GM12873 (cell line): ENCODE measurements at regions not wholly inside any gene's neighbourhood (a gene's known extent, or its start where the extent isn't known, plus 50 kb on each side); places are given as distances from the start of the nearest gene placed in this dataset.

Experiments
- CTCF ChIP-seq: IDR thresholded peaks from 2 replicates; pipeline ENCODE4 v1.5.1; 2012; ENCODE audit warnings: low read depth, mild to moderate bottlenecking, moderate library complexity, low read length, control low read depth; ENCODE audit not compliant: insufficient read depth; ENCODE audit errors: missing control alignments

DNA sequence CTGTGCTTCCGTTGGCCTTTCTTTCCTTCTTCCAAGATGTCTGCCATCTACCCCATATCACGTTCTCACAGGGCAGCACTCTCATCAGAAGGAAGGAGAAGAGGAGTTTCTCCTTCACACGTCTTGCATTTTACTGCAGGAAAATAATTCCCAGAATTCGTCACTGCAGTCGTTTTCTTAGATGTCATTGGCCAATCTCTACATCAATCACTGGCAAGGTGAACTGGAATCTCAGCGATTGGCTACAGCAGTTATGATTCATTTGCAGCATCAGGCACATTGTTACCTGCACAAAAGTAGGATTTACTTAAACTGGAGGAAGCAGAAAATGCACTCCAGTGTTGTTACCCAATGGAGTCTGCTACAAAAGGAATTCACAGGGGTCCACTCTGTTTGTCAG, 277.2 kb upstream of the RBFOX1 start:
- TF ChIP-seq CTCF: no peak

DNA sequence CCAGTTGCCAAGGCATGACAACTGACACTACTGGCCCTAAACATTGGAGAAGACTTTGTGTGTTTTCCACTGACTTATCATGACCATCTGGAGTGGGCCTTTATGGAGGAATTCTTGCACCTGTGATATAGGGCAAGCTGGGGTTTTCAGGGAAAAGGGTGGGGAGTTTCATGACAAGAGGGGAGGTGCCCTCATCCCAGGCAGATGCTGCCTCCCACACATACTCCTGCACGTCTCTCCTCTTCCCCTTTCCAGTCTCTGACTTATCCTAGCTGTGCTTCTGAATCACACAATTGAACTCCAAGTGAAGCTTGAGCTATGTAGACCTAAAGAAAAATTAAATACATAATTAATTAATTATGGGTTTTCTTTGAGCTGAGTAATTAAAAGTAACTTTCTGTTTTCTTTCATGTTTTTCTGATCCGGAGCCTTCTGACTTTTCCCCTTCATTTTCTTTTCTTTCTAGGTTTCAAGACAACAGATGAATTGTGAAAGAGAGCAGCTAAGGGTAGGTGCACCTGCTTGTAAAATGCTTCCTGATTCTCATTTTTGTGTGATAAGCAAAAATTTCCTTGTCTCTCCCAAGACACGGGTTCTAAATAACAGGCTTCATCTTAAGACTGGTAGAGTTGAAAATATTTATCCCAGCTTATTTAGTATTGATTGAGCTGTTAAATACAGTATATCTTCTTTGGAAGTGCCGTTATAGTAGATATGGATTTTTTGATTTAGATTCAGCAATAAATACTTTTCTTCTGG, 280.9 kb upstream of the RBFOX1 start:
- TF ChIP-seq CTCF: no peak

GRCh38 chr16:7044331-7044730, 288.3 kb upstream of the RBFOX1 start:
- no peak for TF ChIP-seq CTCF

DNA sequence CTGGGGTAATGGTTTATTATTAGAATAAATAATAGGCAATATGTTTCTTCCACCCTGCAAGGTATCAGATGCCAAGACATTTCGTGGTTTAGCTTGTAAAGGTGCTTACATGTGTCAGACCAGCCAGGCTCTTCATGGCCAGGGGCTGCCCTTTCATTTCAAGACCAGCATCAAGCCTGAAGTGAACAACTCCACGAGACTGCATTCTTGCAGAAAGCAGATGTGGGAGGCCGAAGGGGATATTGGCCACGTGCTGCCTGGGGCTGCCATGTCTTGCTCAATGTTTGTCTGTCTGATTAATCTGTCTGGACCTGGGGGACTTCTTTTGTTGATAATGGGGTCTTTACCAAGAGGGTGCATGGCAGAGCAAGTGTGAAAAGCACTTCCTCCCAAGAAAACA, 294.2 kb upstream of the RBFOX1 start:
- TF ChIP-seq CTCF: no peak

DNA sequence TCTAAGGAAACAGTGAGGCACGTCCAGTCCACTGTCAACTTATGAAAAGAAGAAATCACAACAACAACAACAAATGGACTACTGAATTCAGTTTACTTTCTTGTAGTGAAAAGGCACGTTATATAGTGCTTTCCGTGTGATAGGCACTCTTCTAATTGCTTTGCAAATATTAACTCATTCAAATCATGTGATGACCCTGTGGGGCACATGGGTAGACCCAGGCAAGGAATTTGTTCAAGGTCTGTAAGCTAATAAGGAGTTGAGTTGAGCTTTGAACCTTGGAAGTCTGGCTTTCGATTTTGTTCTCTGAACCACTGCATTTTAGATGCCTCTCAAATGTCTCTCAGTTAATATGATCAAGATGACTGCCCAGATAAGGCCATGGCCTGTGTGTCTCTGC, 295.1 kb upstream of the RBFOX1 start:
- TF ChIP-seq CTCF: no peak

GRCh38 chr16:7031031-7031430, 301.6 kb upstream of the RBFOX1 start:
- no peak for TF ChIP-seq CTCF

DNA sequence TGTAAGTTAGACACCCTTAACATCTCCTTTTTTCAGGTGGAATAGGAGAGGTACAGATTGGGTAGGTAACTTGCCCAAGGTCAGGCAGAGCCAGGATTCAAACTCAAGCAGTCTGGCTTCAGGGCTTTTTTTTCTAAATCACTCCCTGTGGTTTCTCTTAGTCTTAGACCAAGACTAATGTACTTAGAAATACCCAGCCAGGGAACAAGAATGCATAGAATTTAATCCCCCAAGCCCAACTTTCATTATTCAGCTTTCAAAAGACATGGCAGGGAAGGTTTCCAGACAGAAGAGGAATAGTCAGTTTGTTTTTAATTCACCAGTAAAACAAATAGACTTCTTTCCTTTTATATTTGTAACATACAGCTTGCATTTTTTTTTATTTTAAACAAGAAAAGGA, 305.2 kb upstream of the RBFOX1 start:
- TF ChIP-seq CTCF: no peak

GRCh38 chr16:7026639-7027038, 306.0 kb upstream of the RBFOX1 start:
- no peak for TF ChIP-seq CTCF
